Panc1 (cell line): ENCODE measurements at regions not wholly inside any gene's neighbourhood (a gene's known extent, or its start where the extent isn't known, plus 50 kb on each side); places are given as distances from the start of the nearest gene placed in this dataset.

Experiments
- ATAC-seq: fragments of 200-7000 bp; cut with Tn5 transposase; 2 replicates; pipeline ENCODE4 v1.9.1; 2020; ENCODE audit warnings: mild to moderate bottlenecking, moderate library complexity
- BruUV-seq: library from RNA; stranded (reverse); fragments of 400-500 nt; replicated peaks from 2 replicates; lab custom pipeline; 2021; lab: Mats Ljungman, UMichigan
- CTCF ChIA-PET: fragments of 300-600 bp; sonication (Branson Sonifier 250); formaldehyde crosslinking; loops from one replicate; lab custom pipeline; 2022; ENCODE audit warnings: antibody characterized with exemption; lab: Charles Lee
- POLR2A ChIA-PET: fragments of 300-600 bp; sonication (Branson Sonifier 250); formaldehyde crosslinking; loops from one replicate; lab custom pipeline; 2022; ENCODE audit warnings: antibody characterized with exemption; lab: Charles Lee
- DNase-seq: peaks from one replicate; pipeline ENCODE4 v3.0.0-alpha.2; 2010; ENCODE audit warnings: low read depth, low spot score
- H3K27ac ChIP-seq: 2 replicates; pipeline ENCODE4 v1.5.1; 2011; ENCODE audit warnings: mild to moderate bottlenecking, low read length, inconsistent platforms
- H3K27me3 ChIP-seq: fragments of 200-500 bp; sonication (Bioruptor generic); 2 replicates; pipeline ENCODE4 v1.6.0; 2014; ENCODE audit warnings: low read length, inconsistent platforms; ENCODE audit not compliant: control insufficient read depth, insufficient read depth
- H3K36me3 ChIP-seq: fragments of 200-500 bp; sonication (Bioruptor generic); 2 replicates; pipeline ENCODE4 v1.5.1; 2014; ENCODE audit warnings: inconsistent platforms, mild to moderate bottlenecking, low read length, moderate library complexity; ENCODE audit not compliant: control insufficient read depth, insufficient read depth
- H3K4me1 ChIP-seq: 2 replicates; pipeline ENCODE4 v1.5.1; 2011; ENCODE audit warnings: inconsistent platforms, mild to moderate bottlenecking, low read length, moderate library complexity; ENCODE audit not compliant: control insufficient read depth, insufficient read depth
- H3K4me3 ChIP-seq, 2 experiments: 2 replicates each; pipeline ENCODE4 v1.5.1; 2011 to 2012; ENCODE audit warnings: low read depth in 2 of 2, low read length in 2 of 2, mild to moderate bottlenecking in 2 of 2, inconsistent platforms in 1 of 2, moderate library complexity in 1 of 2
- H3K9me3 ChIP-seq: fragments of 200-500 bp; sonication (Bioruptor generic); 2 replicates; pipeline ENCODE4 v1.5.1; 2014; ENCODE audit warnings: low read depth, mild to moderate bottlenecking, inconsistent platforms, low read length, moderate library complexity; ENCODE audit not compliant: control insufficient read depth, insufficient read depth
- POLR2AphosphoS5 ChIP-seq: IDR thresholded peaks from 2 replicates; pipeline ENCODE4 v1.6.1; 2012; ENCODE audit warnings: mild to moderate bottlenecking, low read depth, low read length, moderate library complexity
- SIN3A ChIP-seq: IDR thresholded peaks from 2 replicates; pipeline ENCODE4 v1.6.1; 2012; ENCODE audit warnings: low read depth, mild to moderate bottlenecking, low read length, moderate library complexity, borderline replicate concordance; ENCODE audit not compliant: insufficient read depth
- TCF7L2 ChIP-seq: IDR thresholded peaks from 2 replicates; pipeline ENCODE4 v1.6.1; 2011; ENCODE audit warnings: mild to moderate bottlenecking, low read depth, low read length, inconsistent platforms
- in situ Hi-C: cut with HindIII; loops from 2 replicates; pipeline ENCODE4 v1.10.0; 2016; ENCODE audit warnings: low sequenced_read_pairs, low pct_unique_long_range_greater_than_20kb
- intact Hi-C: fragments of 100-400 bp; cut with micrococcal nuclease; formaldehyde crosslinking; loops from one replicate; pipeline ENCODE4 v1.10.0; 2022; ENCODE audit not compliant: unreplicated experiment
- TF ChIP-seq, protein P1 (sequence below), 2 experiments: IDR thresholded peaks; 2 replicates each; pipeline ENCODE4 v1.6.1; 2011 to 2012; ENCODE audit warnings: low read depth in 2 of 2, control low read depth in 1 of 2, low read length in 1 of 2, mild to moderate bottlenecking in 1 of 2, moderate library complexity in 1 of 2; ENCODE audit not compliant: insufficient read depth in 1 of 2
- TF ChIP-seq, protein P2 (sequence below): fragments of 450-650 bp; IDR thresholded peaks from 2 replicates; pipeline ENCODE4 v1.5.1; 2017; ENCODE audit warnings: mild to moderate bottlenecking

DNA sequence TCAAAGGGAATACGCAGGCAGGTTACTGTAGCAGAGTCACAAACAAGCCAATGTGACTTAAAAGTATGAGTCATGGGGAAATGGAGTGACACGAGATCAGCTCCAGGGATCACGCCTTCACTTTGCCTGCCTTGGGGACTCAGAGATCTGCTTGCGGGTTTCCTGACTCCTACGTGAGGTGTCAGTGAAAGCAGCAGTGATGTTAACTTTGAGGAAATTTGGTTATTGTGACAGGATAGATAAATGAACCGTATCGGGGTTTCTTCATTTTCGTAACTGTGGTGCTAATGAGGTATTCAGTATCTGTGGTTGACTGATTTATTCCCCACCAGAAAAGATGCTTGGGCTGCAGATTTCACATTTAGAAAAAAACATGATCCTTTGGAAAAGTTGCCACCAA, 383.3 kb upstream of the ZFP42 start:
- DNase-seq: no peak
- Histone ChIP-seq H3K4me3 (no peak overlapping the region), H3K4me1 (no peaks in the 10 kb centered on the region), H3K9me3 (no peaks in the 10 kb centered on the region), H3K36me3 (no peaks in the 10 kb centered on the region), H3K27me3 (no peaks in the 10 kb centered on the region), H3K27ac (no peak overlapping the region)
- in situ Hi-C loops (no loop called here), intact Hi-C loops (no loop called here)
- BruUV-seq: no TSS peak
- TF ChIP-seq, protein P1, sequence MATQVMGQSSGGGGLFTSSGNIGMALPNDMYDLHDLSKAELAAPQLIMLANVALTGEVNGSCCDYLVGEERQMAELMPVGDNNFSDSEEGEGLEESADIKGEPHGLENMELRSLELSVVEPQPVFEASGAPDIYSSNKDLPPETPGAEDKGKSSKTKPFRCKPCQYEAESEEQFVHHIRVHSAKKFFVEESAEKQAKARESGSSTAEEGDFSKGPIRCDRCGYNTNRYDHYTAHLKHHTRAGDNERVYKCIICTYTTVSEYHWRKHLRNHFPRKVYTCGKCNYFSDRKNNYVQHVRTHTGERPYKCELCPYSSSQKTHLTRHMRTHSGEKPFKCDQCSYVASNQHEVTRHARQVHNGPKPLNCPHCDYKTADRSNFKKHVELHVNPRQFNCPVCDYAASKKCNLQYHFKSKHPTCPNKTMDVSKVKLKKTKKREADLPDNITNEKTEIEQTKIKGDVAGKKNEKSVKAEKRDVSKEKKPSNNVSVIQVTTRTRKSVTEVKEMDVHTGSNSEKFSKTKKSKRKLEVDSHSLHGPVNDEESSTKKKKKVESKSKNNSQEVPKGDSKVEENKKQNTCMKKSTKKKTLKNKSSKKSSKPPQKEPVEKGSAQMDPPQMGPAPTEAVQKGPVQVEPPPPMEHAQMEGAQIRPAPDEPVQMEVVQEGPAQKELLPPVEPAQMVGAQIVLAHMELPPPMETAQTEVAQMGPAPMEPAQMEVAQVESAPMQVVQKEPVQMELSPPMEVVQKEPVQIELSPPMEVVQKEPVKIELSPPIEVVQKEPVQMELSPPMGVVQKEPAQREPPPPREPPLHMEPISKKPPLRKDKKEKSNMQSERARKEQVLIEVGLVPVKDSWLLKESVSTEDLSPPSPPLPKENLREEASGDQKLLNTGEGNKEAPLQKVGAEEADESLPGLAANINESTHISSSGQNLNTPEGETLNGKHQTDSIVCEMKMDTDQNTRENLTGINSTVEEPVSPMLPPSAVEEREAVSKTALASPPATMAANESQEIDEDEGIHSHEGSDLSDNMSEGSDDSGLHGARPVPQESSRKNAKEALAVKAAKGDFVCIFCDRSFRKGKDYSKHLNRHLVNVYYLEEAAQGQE (IDR thresholded peaks at IDR 0.05; ENCODE audit: insufficient read depth in 1 of 2, low read depth in 2 of 2, low read length in 1 of 2): no peak
- TF ChIP-seq POLR2AphosphoS5 (no peak), SIN3A (no peak), TCF7L2 (no peak)
- TF ChIP-seq, protein P2, sequence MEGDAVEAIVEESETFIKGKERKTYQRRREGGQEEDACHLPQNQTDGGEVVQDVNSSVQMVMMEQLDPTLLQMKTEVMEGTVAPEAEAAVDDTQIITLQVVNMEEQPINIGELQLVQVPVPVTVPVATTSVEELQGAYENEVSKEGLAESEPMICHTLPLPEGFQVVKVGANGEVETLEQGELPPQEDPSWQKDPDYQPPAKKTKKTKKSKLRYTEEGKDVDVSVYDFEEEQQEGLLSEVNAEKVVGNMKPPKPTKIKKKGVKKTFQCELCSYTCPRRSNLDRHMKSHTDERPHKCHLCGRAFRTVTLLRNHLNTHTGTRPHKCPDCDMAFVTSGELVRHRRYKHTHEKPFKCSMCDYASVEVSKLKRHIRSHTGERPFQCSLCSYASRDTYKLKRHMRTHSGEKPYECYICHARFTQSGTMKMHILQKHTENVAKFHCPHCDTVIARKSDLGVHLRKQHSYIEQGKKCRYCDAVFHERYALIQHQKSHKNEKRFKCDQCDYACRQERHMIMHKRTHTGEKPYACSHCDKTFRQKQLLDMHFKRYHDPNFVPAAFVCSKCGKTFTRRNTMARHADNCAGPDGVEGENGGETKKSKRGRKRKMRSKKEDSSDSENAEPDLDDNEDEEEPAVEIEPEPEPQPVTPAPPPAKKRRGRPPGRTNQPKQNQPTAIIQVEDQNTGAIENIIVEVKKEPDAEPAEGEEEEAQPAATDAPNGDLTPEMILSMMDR: no peak
- no peak for ATAC-seq
- CTCF ChIA-PET: no interaction called here
- POLR2A ChIA-PET: no interaction called here

DNA sequence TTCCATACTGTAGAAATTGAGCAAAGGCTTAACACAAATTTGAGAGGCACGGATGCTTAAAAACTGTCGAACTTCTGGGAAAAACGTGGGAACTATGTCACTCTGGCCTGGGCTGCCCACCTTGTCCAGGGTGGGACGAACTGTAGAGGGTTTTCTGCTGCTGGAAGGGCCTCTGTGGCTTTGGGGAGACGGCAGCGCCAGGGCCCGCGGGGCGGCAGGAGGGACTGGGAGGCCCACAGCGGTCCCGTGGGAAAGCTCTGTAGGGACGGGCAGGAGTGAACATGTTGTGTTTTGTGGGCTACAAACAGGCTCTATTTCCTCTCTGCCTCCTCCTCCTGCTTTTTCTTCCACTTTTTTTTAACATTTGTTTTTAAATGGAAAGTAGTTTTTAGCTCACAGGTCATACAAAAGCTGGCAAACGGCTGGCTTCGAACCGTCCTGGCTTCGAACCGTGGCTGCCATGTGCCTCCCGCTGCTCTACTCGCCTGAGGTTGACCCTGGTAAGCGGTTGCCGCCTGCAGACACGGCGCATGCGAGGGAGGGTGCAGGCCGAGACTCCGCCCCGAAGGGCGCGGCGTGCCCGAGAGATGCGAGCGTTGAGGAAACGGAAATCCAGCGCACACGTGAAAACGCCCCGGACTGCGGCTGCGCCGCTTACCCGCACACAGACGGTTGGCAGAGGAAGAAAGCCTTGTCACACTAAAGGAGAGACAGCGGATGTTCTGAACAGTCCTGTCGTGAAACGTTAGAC, 382.3 kb upstream of the ZFP42 start:
- CTCF ChIA-PET: no interaction called here
- TF ChIP-seq, protein P2: no peak
- TF ChIP-seq, protein P1 (IDR thresholded peaks at IDR 0.05; ENCODE audit: insufficient read depth in 1 of 2, low read depth in 2 of 2, low read length in 1 of 2): no peak
- TF ChIP-seq POLR2AphosphoS5 (no peak), TCF7L2 (no peak)
- no peak for ATAC-seq
- Histone ChIP-seq H3K4me1 (no peaks in the 10 kb centered on the region), H3K27me3 (no peaks in the 10 kb centered on the region), H3K9me3 (no peaks in the 10 kb centered on the region), H3K4me3 (no peak overlapping the region), H3K27ac (no peak overlapping the region), H3K36me3 (no peaks in the 10 kb centered on the region)
- in situ Hi-C loops (no loop called here), intact Hi-C loops (no loop called here)
- POLR2A ChIA-PET: no interaction called here
- no peak for DNase-seq
- BruUV-seq: no TSS peak
